ENCODE measurements at regions not wholly inside any gene's neighbourhood (a gene's known extent, or its start where the extent isn't known, plus 50 kb on each side); places are given as distances from the start of the nearest gene placed in this dataset.

DNA sequence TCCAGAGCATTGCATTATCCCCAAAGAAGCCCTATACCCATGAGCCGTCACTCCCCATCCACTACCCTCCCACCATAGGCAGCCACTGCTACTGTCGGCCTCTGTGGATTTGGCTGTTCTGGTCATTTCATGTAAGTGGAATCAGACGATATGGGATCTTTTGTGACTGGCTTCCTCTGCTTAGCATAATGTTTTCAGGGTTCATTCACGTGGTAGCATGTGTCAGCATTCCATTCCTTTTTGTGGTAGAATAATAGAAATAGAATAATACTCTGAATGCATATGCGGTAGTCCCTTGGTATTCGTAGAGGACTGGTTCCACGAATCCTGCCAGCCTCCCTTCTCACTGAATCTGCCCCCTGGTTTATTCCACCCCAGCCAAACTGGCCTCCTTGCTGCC is 402.6 kb upstream of the SULF2 start:
- Histone ChIP-seq H3K9me3 (no peaks in the 10 kb centered on the region), H3K4me3 (no peak overlapping the region), H3K27ac (no peak overlapping the region), H3K36me3 (no peaks in the 10 kb centered on the region), H3K4me1 (no peaks in the 10 kb centered on the region), H3K27me3 (no peaks in the 10 kb centered on the region)
- no peak for DNase-seq
- intact Hi-C loops (cut with DNase I; ENCODE audit: low total_unique reads) = no loop called here
- TF ChIP-seq, protein P1, sequence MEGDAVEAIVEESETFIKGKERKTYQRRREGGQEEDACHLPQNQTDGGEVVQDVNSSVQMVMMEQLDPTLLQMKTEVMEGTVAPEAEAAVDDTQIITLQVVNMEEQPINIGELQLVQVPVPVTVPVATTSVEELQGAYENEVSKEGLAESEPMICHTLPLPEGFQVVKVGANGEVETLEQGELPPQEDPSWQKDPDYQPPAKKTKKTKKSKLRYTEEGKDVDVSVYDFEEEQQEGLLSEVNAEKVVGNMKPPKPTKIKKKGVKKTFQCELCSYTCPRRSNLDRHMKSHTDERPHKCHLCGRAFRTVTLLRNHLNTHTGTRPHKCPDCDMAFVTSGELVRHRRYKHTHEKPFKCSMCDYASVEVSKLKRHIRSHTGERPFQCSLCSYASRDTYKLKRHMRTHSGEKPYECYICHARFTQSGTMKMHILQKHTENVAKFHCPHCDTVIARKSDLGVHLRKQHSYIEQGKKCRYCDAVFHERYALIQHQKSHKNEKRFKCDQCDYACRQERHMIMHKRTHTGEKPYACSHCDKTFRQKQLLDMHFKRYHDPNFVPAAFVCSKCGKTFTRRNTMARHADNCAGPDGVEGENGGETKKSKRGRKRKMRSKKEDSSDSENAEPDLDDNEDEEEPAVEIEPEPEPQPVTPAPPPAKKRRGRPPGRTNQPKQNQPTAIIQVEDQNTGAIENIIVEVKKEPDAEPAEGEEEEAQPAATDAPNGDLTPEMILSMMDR (IDR thresholded peaks at IDR 0.05) = no peak

- DNase-seq = no peak
- no peak overlapping the region for H3K27ac ChIP-seq
Measured at GRCh38 chr20:48186915-48187314, 401.6 kb upstream of the SULF2 start.

GRCh38 chr20:48186447-48186846 is 401.2 kb upstream of the SULF2 start:
- intact Hi-C loops (cut with DNase I; ENCODE audit: low total_unique reads) = no loop called here
- no peaks in the 10 kb centered on the region for H3K4me1 ChIP-seq
- TF ChIP-seq, protein P1 (IDR thresholded peaks at IDR 0.05) = no peak
- H3K27me3 ChIP-seq = no peaks in the 10 kb centered on the region
- H3K27ac ChIP-seq = no peak overlapping the region
- H3K9me3 ChIP-seq = no peaks in the 10 kb centered on the region
- H3K4me3 ChIP-seq = no peak overlapping the region
- DNase-seq = no peak
- H3K36me3 ChIP-seq = no peaks in the 10 kb centered on the region

More at GRCh38 chr20:48186915-48187314, 401.6 kb upstream of the SULF2 start:
- Histone ChIP-seq H3K4me1 (no peaks in the 10 kb centered on the region), H3K9me3 (no peaks in the 10 kb centered on the region), H3K4me3 (no peak overlapping the region), H3K36me3 (no peaks in the 10 kb centered on the region), H3K27me3 (no peaks in the 10 kb centered on the region)
- intact Hi-C loops (cut with DNase I; ENCODE audit: low total_unique reads) = no loop called here
- TF ChIP-seq, protein P1 (IDR thresholded peaks at IDR 0.05) = no peak

GRCh38 chr20:48184229-48184628 is 398.9 kb upstream of the SULF2 start:
- intact Hi-C loops (cut with DNase I; ENCODE audit: low total_unique reads) = no loop called here
- no peaks in the 10 kb centered on the region for H3K36me3 ChIP-seq

GRCh38 chr20:48181261-48181935 is 396.1 kb upstream of the SULF2 start:
- Histone ChIP-seq H3K4me3 (no peak overlapping the region), H3K27me3 (no peaks in the 10 kb centered on the region), H3K36me3 (no peaks in the 10 kb centered on the region), H3K4me1 (no peaks in the 10 kb centered on the region), H3K27ac (no peak overlapping the region), H3K9me3 (no peaks in the 10 kb centered on the region)
- intact Hi-C loops (cut with DNase I; ENCODE audit: low total_unique reads) = no loop called here
- no peak for DNase-seq
- TF ChIP-seq, protein P1 (IDR thresholded peaks at IDR 0.05) = no peak

More at GRCh38 chr20:48184229-48184628, 398.9 kb upstream of the SULF2 start:
- H3K9me3 ChIP-seq = no peaks in the 10 kb centered on the region
- no peak overlapping the region for H3K27ac ChIP-seq
- TF ChIP-seq, protein P1 (IDR thresholded peaks at IDR 0.05) = no peak
- no peaks in the 10 kb centered on the region for H3K27me3 ChIP-seq
- no peaks in the 10 kb centered on the region for H3K4me1 ChIP-seq
- H3K4me3 ChIP-seq = no peak overlapping the region
- DNase-seq = no peak
